ENCODE measurements at regions not wholly inside any gene's neighbourhood (a gene's known extent, or its start where the extent isn't known, plus 50 kb on each side); places are given as distances from the start of the nearest gene placed in this dataset.

DNA sequence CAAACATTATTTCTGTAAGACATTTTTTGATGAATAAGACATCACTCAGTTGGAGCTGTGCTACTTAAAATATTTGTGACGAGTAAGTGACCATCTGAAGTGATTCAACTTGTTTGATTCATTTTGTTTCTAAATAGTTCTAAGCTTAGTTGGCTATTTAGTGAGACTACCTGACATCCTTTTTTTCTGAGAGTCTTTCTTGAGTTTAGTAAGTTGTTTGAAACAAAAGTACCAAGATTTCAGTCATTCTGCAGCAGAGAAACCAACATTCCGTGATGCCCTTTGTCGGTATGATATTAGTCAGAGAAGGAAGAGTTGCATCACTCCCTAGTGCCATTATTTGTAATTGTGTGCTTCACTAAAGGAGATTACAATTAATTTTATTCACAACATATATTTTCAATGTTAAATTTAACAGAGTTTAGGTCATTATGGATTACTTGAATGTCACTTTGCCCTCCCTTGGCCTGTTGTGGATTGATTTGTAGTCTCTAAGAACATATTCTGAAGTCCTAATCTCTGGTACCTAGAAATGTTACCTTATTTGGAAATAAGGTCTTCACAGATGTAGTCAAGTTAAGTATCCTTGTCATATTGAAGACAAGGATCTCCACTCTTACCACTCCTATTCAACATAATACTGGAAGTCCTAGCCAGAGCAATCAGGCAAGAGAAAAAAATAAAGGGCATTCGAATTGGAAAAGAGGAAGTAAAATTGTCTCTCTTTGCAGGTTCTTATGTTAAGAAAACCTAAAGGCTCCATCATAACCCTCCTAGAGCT lies 212.2 kb downstream of the PCSK1 start:
- Histone ChIP-seq H3K9me3 (no peaks in the 10 kb centered on the region), H3K4me3 (no peak overlapping the region), H3K4me1 (ENCODE audit: control insufficient read depth in 1 of 2, low read depth in 2 of 2) (peaks cover 15 to 31% of the 10 kb centered on the region in 2 donors), H3K27ac (peak overlapping the region; percentile 46 to 63), H3K36me3 (no peaks in the 10 kb centered on the region), H3K27me3 (replicated peaks; ENCODE audit: insufficient read depth) (no peaks in the 10 kb centered on the region)
- DNase-seq (ENCODE audit: low spot score): no peak
- ATAC-seq (ENCODE audit: insufficient number of reproducible peaks, low FRiP score, low read depth): peak; percentile 65
- TF ChIP-seq, protein P1, sequence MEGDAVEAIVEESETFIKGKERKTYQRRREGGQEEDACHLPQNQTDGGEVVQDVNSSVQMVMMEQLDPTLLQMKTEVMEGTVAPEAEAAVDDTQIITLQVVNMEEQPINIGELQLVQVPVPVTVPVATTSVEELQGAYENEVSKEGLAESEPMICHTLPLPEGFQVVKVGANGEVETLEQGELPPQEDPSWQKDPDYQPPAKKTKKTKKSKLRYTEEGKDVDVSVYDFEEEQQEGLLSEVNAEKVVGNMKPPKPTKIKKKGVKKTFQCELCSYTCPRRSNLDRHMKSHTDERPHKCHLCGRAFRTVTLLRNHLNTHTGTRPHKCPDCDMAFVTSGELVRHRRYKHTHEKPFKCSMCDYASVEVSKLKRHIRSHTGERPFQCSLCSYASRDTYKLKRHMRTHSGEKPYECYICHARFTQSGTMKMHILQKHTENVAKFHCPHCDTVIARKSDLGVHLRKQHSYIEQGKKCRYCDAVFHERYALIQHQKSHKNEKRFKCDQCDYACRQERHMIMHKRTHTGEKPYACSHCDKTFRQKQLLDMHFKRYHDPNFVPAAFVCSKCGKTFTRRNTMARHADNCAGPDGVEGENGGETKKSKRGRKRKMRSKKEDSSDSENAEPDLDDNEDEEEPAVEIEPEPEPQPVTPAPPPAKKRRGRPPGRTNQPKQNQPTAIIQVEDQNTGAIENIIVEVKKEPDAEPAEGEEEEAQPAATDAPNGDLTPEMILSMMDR (IDR thresholded peaks at IDR 0.05): no peak

DNA sequence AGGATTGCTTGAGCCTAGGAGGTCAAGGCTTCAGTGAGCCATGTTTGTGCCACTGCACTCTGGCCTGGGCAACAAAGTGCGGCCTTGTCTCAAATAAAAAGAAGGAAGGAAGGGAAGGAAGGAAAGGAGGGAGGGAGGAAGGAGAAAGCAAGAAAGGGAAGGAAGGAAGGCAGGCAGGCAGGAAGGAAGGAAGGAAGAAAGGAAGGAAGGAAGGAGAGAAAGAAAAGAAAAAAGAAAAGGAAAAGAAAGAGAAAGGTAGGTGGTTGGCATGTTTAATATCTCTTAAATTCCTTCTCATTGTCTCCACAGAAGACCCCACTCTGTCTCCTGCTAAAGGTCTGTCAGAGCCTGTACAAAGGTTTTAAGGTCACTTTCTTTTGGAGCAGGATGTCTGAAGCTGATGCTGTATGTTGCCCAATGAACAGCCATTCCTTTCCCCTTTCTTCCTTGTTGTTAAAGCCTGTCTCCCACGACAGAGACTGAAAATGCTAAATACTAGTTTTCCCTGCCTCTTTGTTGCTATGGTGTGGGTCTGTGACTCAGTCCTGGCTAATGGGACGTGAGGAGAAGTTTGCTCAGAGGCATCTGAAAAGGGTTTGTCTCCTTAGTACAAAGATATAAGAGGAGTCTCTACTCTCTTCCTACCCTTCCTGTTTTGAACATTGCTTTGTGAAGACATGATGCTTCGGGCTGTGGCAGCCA lies 213.3 kb downstream of the PCSK1 start:
- Histone ChIP-seq H3K4me1 (ENCODE audit: control insufficient read depth in 1 of 2, low read depth in 2 of 2) (peaks cover 20 to 33% of the 10 kb centered on the region in 2 donors), H3K4me3 (no peak overlapping the region), H3K27ac (peak overlapping the region; percentile 46 to 63), H3K36me3 (no peaks in the 10 kb centered on the region), H3K9me3 (no peaks in the 10 kb centered on the region), H3K27me3 (replicated peaks; ENCODE audit: insufficient read depth) (no peaks in the 10 kb centered on the region)
- TF ChIP-seq, protein P1 (IDR thresholded peaks at IDR 0.05): no peak
- no peak for DNase-seq (ENCODE audit: low spot score)
- no peak for ATAC-seq (ENCODE audit: insufficient number of reproducible peaks, low FRiP score, low read depth)

DNA sequence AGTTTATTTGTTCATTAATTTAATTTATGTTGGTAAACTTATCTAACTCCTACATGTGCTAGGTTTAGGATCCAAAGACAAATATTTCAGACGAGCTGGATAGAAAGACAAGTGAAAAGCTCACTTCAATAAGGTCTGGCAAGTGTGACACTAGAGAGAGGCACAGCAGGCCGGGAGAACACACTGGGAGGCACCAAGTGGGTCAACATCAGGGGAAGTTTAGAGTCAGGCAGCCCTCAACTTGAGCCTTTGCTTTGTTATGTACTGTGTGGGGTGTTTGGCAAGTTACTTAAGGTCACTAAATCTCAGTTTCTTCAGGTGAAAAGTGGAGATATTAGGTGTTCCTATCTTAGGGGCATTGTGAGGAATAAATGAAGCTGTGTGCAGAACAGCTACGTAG lies 214.4 kb downstream of the PCSK1 start:
- Histone ChIP-seq H3K4me1 (ENCODE audit: control insufficient read depth in 1 of 2, low read depth in 2 of 2) (peaks cover 21 to 36% of the 10 kb centered on the region in 2 donors), H3K27ac (peak overlapping the region in 1 of 2 donors; percentile 34), H3K36me3 (no peaks in the 10 kb centered on the region), H3K4me3 (no peak overlapping the region), H3K9me3 (no peaks in the 10 kb centered on the region), H3K27me3 (replicated peaks; ENCODE audit: insufficient read depth) (no peaks in the 10 kb centered on the region)
- ATAC-seq (ENCODE audit: insufficient number of reproducible peaks, low FRiP score, low read depth) (no peak), DNase-seq (ENCODE audit: low spot score) (no peak)
- TF ChIP-seq, protein P1 (IDR thresholded peaks at IDR 0.05): no peak

DNA sequence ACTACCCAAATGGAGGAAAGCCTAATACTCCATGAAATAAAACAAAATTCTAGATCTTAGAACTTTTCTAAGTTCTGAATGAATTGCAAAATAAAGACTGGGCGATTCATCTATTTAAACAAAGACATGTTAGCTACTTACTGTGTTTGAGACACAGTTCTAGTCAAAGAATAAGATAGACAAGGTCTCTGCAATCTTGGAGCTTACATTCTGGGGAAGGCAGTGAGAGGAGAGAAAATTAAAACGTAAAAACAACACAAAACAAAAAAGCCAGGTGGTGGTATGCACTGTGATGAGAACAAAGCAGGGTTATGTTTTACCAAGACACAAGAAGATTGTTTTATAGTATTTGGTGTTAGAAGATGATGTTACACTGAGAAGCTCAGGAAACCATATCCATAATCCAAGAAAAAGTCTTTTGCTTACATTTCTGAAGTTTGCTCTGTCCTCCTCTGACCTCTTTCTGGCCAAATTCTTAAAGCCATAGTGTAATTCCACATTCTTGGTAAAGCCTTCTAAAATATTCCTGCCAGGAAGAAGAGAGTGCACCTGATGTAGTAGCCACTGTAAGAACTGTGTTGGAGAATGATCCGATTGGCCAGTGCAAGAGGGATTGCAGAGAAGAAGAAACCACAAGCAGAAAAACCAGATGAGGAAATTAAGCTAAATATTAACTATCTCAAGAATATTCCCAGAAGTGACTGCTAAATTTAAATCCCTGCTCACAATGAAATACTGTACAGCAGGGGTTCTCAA lies 218.4 kb downstream of the PCSK1 start:
- no peaks in the 10 kb centered on the region for H3K36me3 ChIP-seq
- ATAC-seq (ENCODE audit: insufficient number of reproducible peaks, low FRiP score, low read depth): no peak
- peaks cover 13 to 21% of the 10 kb centered on the region in 2 donors for H3K4me1 ChIP-seq (ENCODE audit: control insufficient read depth in 1 of 2, low read depth in 2 of 2)
- TF ChIP-seq, protein P1 (IDR thresholded peaks at IDR 0.05): no peak
- DNase-seq (ENCODE audit: low spot score): no peak
- H3K4me3 ChIP-seq: no peak overlapping the region
- no peak overlapping the region for H3K27ac ChIP-seq
- no peaks in the 10 kb centered on the region for H3K9me3 ChIP-seq
- H3K27me3 ChIP-seq (replicated peaks; ENCODE audit: insufficient read depth): no peaks in the 10 kb centered on the region

DNA sequence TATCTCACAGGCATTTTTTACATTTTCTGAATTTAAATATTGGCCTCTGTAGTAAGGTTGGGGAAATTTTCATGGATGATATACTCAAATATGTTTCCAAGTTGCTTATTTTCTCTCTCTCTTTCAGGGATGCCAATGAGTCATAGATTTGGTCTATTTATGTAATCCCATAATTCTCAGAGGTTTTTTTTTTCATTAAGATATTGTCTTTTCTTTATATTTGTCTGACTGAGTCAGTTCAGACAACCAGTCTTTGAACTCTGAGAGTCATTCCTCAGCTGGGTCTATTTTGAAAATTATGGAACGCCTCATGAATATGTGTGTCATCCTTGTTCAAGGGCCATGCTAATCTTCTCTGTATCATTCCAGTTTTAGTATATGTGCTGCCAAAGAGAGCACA lies 223.2 kb downstream of the PCSK1 start:
- no peak for ATAC-seq (ENCODE audit: insufficient number of reproducible peaks, low FRiP score, low read depth)

More for the DNA sequence above, 223.2 kb downstream of the PCSK1 start:
- no peaks in the 10 kb centered on the region for H3K36me3 ChIP-seq
- DNase-seq (ENCODE audit: low spot score): no peak
- peaks cover 2 to 4% of the 10 kb centered on the region in 2 donors for H3K4me1 ChIP-seq (ENCODE audit: control insufficient read depth in 1 of 2, low read depth in 2 of 2)
- TF ChIP-seq, protein P1 (IDR thresholded peaks at IDR 0.05): no peak
- H3K27me3 ChIP-seq (replicated peaks; ENCODE audit: insufficient read depth): no peaks in the 10 kb centered on the region
- H3K27ac ChIP-seq: no peak overlapping the region
- no peak overlapping the region for H3K4me3 ChIP-seq
- peaks cover 7% of the 10 kb centered on the region for H3K9me3 ChIP-seq

All from thoracic aorta (tissue), 2 donors.